GM21381 (cell line): ENCODE measurements at regions not wholly inside any gene's neighbourhood (a gene's known extent, or its start where the extent isn't known, plus 50 kb on each side); places are given as distances from the start of the nearest gene placed in this dataset.
"Not testable (repeated sequence)": the region's sequence is repeated elsewhere in the genome, so short reads cannot be mapped to it uniquely, and the experiment has no call there.

Experiments
- ATAC-seq: cut with Tn5 transposase; IDR thresholded peaks from one replicate; pipeline ENCODE4 v1.9.1; 2021; ENCODE audit warnings: mild to moderate bottlenecking, moderate library complexity; ENCODE audit not compliant: unreplicated experiment

GRCh38 chr18:34461266-34461665, 236.6 kb upstream of the NOL4 start:
- ATAC-seq: no peak

- peak; percentile 72 for ATAC-seq
These were observed 242.3 kb upstream of the NOL4 start for GRCh38 chr18:34467058-34467457.

- ATAC-seq: no peak
These were observed 229.9 kb upstream of the DTNA start for GRCh38 chr18:34480162-34480700.

- ATAC-seq: no peak
These were observed 227.9 kb upstream of the DTNA start for GRCh38 chr18:34482204-34482603.

GRCh38 chr18:34483198-34483597, 226.9 kb upstream of the DTNA start:
- ATAC-seq: no peak

GRCh38 chr18:34491719-34492118, 218.4 kb upstream of the DTNA start:
- ATAC-seq: no peak

GRCh38 chr18:34492652-34493051, 217.4 kb upstream of the DTNA start:
- ATAC-seq: no peak

GRCh38 chr18:34493099-34493544, 217.0 kb upstream of the DTNA start:
- ATAC-seq: peak; percentile 65

- peak; percentile 70 for ATAC-seq
These were observed 216.3 kb upstream of the DTNA start for GRCh38 chr18:34493566-34494358.

GRCh38 chr18:34494359-34494696, 215.8 kb upstream of the DTNA start:
- ATAC-seq: no peak

- no peak for ATAC-seq
These were observed 214.6 kb upstream of the DTNA start for GRCh38 chr18:34495506-34495905.

- no peak for ATAC-seq
These were observed 208.5 kb upstream of the DTNA start for GRCh38 chr18:34501553-34501952.

- no peak for ATAC-seq
These were observed 203.9 kb upstream of the DTNA start for GRCh38 chr18:34506198-34506597.

- ATAC-seq: no peak
These were observed 200.9 kb upstream of the DTNA start for GRCh38 chr18:34509163-34509562.

GRCh38 chr18:34509879-34510586, 200.1 kb upstream of the DTNA start:
- ATAC-seq: no peak

- no peak for ATAC-seq
These were observed 199.2 kb upstream of the DTNA start for GRCh38 chr18:34510926-34511325.

GRCh38 chr18:34511435-34511834, 198.7 kb upstream of the DTNA start:
- no peak for ATAC-seq

GRCh38 chr18:34511879-34512278, 198.2 kb upstream of the DTNA start:
- no peak for ATAC-seq

- ATAC-seq: no peak
These were observed 195.9 kb upstream of the DTNA start for GRCh38 chr18:34514238-34514637.

GRCh38 chr18:34514957-34515356, 195.1 kb upstream of the DTNA start:
- no peak for ATAC-seq

GRCh38 chr18:34516355-34516754, 193.7 kb upstream of the DTNA start:
- not testable (repeated sequence) for ATAC-seq

GRCh38 chr18:34516996-34517395, 193.1 kb upstream of the DTNA start:
- not testable (repeated sequence) for ATAC-seq
